T-cell (primary cell): ENCODE measurements at regions not wholly inside any gene's neighbourhood (a gene's known extent, or its start where the extent isn't known, plus 50 kb on each side); places are given as distances from the start of the nearest gene placed in this dataset.

Experiments
- ATAC-seq, 4 experiments: fragments of 200-7000 bp in 3 of 4; fragments of 150-1000 bp in 1 of 4; cut with Tn5 transposase; replicated peaks in 1 of 4; 1 replicate in 3 of 4; 2 replicates in 1 of 4; pipeline ENCODE4 v1.10.0; 2021; ENCODE audit warnings: moderate library complexity in 3 of 4, mild to moderate bottlenecking in 2 of 4, moderate number of reproducible peaks in 1 of 4
- CTCF ChIA-PET, 2 donors: fragments of 300-600 bp; sonication (Branson Sonifier 250); formaldehyde crosslinking; loops; one replicate each; lab custom pipeline; 2022; ENCODE audit warnings: antibody characterized with exemption in 2 of 2; lab: Charles Lee
- POLR2A ChIA-PET, 2 donors: fragments of 300-600 bp; sonication (Branson Sonifier 250); formaldehyde crosslinking; loops; one replicate each; lab custom pipeline; 2022; ENCODE audit warnings: antibody characterized with exemption in 2 of 2; lab: Charles Lee
- DNase-seq, 35 experiments: peaks; one replicate each; pipeline versions ENCODE4 v3.0.0 to v3.0.0-alpha.2; 2013 to 2023
- H3K27ac ChIP-seq: one replicate; pipeline ENCODE4 v1.5.1; 2013; ENCODE audit warnings: low read length
- H3K27me3 ChIP-seq, 2 experiments: replicated peaks in 1 of 2; 1 replicate in 1 of 2; 2 replicates in 1 of 2; pipeline versions ENCODE4 v1.6.1 to v1.7.0; 2013; ENCODE audit warnings: low read length in 1 of 2, mixed read lengths in 1 of 2; ENCODE audit not compliant: control insufficient read depth in 2 of 2, insufficient read depth in 2 of 2; ENCODE audit errors: extremely low read depth in 1 of 2
- H3K36me3 ChIP-seq, 2 donors: 1 replicate in 1 of 2; 2 replicates in 1 of 2; pipeline versions ENCODE4 v1.6.1 to v1.7.0; 2013; ENCODE audit warnings: low read length in 1 of 2; ENCODE audit not compliant: control insufficient read depth in 2 of 2, insufficient read depth in 1 of 2; ENCODE audit errors: extremely low read depth in 1 of 2
- H3K4me1 ChIP-seq, 2 experiments: 1 replicate in 1 of 2; 2 replicates in 1 of 2; pipeline versions ENCODE4 v1.6.1 to v1.7.0; 2013; ENCODE audit warnings: low read length in 2 of 2, mixed read lengths in 1 of 2; ENCODE audit not compliant: insufficient read depth in 2 of 2, control insufficient read depth in 1 of 2; ENCODE audit errors: extremely low read depth in 1 of 2
- H3K4me3 ChIP-seq, 2 donors: 1 replicate in 1 of 2; 2 replicates in 1 of 2; pipeline versions ENCODE4 v1.5.1 to v1.7.0; 2013; ENCODE audit warnings: mild to moderate bottlenecking in 2 of 2, low read length in 1 of 2, moderate library complexity in 1 of 2; ENCODE audit not compliant: control insufficient read depth in 1 of 2; ENCODE audit errors: extremely low read depth in 1 of 2
- H3K9me3 ChIP-seq: 2 replicates; pipeline ENCODE4 v1.7.0; 2013
- H3K27ac Mint-ChIP-seq, 2 donors: one replicate each; pipeline ENCODE4 v1.8.0; 2020 to 2021; ENCODE audit warnings: mild to moderate bottlenecking in 2 of 2, mixed read lengths in 2 of 2
- H3K27me3 Mint-ChIP-seq, 2 donors: one replicate each; pipeline ENCODE4 v1.8.0; 2021 to 2022; ENCODE audit warnings: mixed read lengths in 2 of 2
- H3K36me3 Mint-ChIP-seq: one replicate; pipeline ENCODE4 v1.8.0; 2021; ENCODE audit warnings: mixed read lengths
- H3K4me1 Mint-ChIP-seq, 3 donors: one replicate each; pipeline ENCODE4 v1.8.0; 2020 to 2022; ENCODE audit warnings: mixed read lengths in 3 of 3, mild to moderate bottlenecking in 1 of 3
- H3K4me3 Mint-ChIP-seq, 3 donors: one replicate each; pipeline ENCODE4 v1.8.0; 2020 to 2022; ENCODE audit warnings: mild to moderate bottlenecking in 3 of 3, mixed read lengths in 3 of 3, moderate library complexity in 3 of 3
- H3K9me3 Mint-ChIP-seq, 3 donors: one replicate each; pipeline ENCODE4 v1.8.0; 2020 to 2022; ENCODE audit warnings: mixed read lengths in 3 of 3
- WGBS: methylation state at CpG from one replicate; pipeline ENCODE4 v1.1.5; 2013; ENCODE audit warnings: missing lambda C conversion rate; ENCODE audit not compliant: insufficient coverage; 5-methylcytosine and 5-hydroxymethylcytosine counted together

DNA sequence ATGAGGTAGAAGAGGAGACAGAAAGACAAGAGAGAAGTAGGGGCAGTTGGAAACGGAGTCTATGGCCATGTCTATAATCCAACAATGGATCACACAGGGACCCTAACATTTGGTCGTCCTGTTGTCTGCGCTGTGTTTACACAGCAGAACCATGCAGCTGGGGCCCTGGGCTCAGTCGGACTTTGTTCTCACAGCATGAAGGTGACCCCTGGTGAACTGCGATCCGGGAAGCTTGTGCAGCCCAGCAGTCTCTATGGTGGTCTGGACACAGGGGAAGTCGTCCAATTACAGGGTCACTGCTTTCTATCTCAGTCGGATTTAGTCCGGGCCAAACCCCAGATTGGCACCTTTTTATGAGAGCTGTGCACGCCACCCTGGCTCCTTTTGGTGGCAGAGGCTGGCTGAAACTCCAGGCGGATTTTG lies 153.6 kb downstream of the FOXA2 start:
- Mint-ChIP-seq H3K27ac (no peak overlapping the region), H3K36me3 (no peaks in the 10 kb centered on the region), H3K27me3 (no peaks in the 10 kb centered on the region), H3K4me3 (no peak overlapping the region), H3K4me1 (no peaks in the 10 kb centered on the region), H3K9me3 (peaks cover 0 to 5% (median 4%) of the 10 kb centered on the region in 3 donors)
- Histone ChIP-seq H3K4me3 (no peak overlapping the region), H3K36me3 (no peaks in the 10 kb centered on the region), H3K27ac (no peak overlapping the region), H3K9me3 (peaks cover 2% of the 10 kb centered on the region), H3K27me3 (no peaks in the 10 kb centered on the region), H3K4me1 (no peaks in the 10 kb centered on the region)
- ATAC-seq (no peak), DNase-seq (no peak)
- CTCF ChIA-PET: no interaction called here
- 75% methylated on average over 11 of the region's 11 CpGs for WGBS
- POLR2A ChIA-PET: no interaction called here

GRCh38 chr20:22430154-22430745 lies 154.1 kb downstream of the FOXA2 start:
- 59% methylated on average over 8 of the region's 15 CpGs for WGBS
- Mint-ChIP-seq H3K4me3 (no peak overlapping the region), H3K4me1 (no peaks in the 10 kb centered on the region), H3K36me3 (no peaks in the 10 kb centered on the region), H3K27me3 (no peaks in the 10 kb centered on the region), H3K27ac (no peak overlapping the region), H3K9me3 (peaks cover 0 to 5% (median 4%) of the 10 kb centered on the region in 3 donors)
- CTCF ChIA-PET: no interaction called here
- no peak overlapping the region for H3K27ac ChIP-seq
- POLR2A ChIA-PET: no interaction called here
- peaks cover 2% of the 10 kb centered on the region for H3K9me3 ChIP-seq
- no peak for ATAC-seq
- no peak for DNase-seq
- H3K36me3 ChIP-seq: no peaks in the 10 kb centered on the region
- H3K27me3 ChIP-seq: no peaks in the 10 kb centered on the region
- no peak overlapping the region for H3K4me3 ChIP-seq
- H3K4me1 ChIP-seq: no peaks in the 10 kb centered on the region

- no peak overlapping the region for H3K27ac Mint-ChIP-seq
- Histone ChIP-seq H3K27ac (no peak overlapping the region), H3K36me3 (no peaks in the 10 kb centered on the region), H3K4me3 (no peak overlapping the region), H3K9me3 (peaks cover 2% of the 10 kb centered on the region), H3K27me3 (no peaks in the 10 kb centered on the region), H3K4me1 (no peaks in the 10 kb centered on the region)
- DNase-seq (no peak), ATAC-seq (no peak)
- H3K4me3 Mint-ChIP-seq: no peak overlapping the region
- POLR2A ChIA-PET: interaction anchor here in 1 of 2 donors (0.6 kb wide), 1 partner anchor 38 kb away, joined by 3 read pairs; no protein-coding TSS in a partner anchor
- H3K27me3 Mint-ChIP-seq: no peaks in the 10 kb centered on the region
- no peaks in the 10 kb centered on the region for H3K36me3 Mint-ChIP-seq
- H3K9me3 Mint-ChIP-seq: peaks cover 0 to 5% (median 4%) of the 10 kb centered on the region in 3 donors
- no peaks in the 10 kb centered on the region for H3K4me1 Mint-ChIP-seq
- 89% methylated on average over 7 of the region's 10 CpGs for WGBS
- CTCF ChIA-PET: no interaction called here
Observed at GRCh38 chr20:22429175-22430153, 154.9 kb downstream of the FOXA2 start.

- CTCF ChIA-PET: no interaction called here
- Histone ChIP-seq H3K27me3 (no peaks in the 10 kb centered on the region), H3K36me3 (no peaks in the 10 kb centered on the region), H3K4me3 (no peak overlapping the region), H3K27ac (no peak overlapping the region), H3K9me3 (no peaks in the 10 kb centered on the region), H3K4me1 (no peaks in the 10 kb centered on the region)
- Mint-ChIP-seq H3K9me3 (peaks cover 0 to 7% (median 5%) of the 10 kb centered on the region in 3 donors), H3K36me3 (no peaks in the 10 kb centered on the region), H3K27me3 (no peaks in the 10 kb centered on the region), H3K27ac (no peak overlapping the region), H3K4me3 (no peak overlapping the region), H3K4me1 (no peaks in the 10 kb centered on the region)
- DNase-seq: no peak
- POLR2A ChIA-PET: no interaction called here
- no peak for ATAC-seq
- no CpG with 5 or more reads among the region's 3 CpGs for WGBS
Observed at GRCh38 chr20:22428051-22428450, 156.3 kb downstream of the FOXA2 start.

DNA sequence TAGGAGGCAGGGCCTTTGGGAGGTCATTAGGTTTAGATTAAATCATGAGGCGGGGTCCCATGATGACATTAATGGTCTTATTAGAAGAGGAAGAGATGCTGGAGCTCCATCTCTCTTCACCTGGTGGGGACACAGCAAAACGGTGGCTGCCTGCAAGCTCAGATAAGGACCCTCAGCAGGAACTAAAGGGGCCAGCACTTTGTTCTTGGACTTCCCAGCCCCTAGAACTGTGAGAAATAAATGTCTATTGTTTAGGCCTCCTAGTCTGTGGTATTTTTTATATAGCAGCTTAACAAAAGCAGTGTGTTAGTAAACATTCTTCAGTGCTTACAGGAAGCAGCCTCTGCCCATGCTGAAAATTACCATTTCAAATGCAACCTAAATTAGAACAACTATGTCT lies 157.6 kb downstream of the FOXA2 start:
- Mint-ChIP-seq H3K27ac (no peak overlapping the region), H3K4me1 (no peaks in the 10 kb centered on the region), H3K36me3 (no peaks in the 10 kb centered on the region), H3K27me3 (no peaks in the 10 kb centered on the region), H3K9me3 (peaks cover 0 to 7% (median 5%) of the 10 kb centered on the region in 3 donors), H3K4me3 (no peak overlapping the region)
- no peaks in the 10 kb centered on the region for H3K36me3 ChIP-seq
- ChIA-PET CTCF (no interaction called here), POLR2A (no interaction called here)
- H3K9me3 ChIP-seq: no peaks in the 10 kb centered on the region
- no peak for DNase-seq
- H3K4me3 ChIP-seq: no peak overlapping the region
- H3K27ac ChIP-seq: no peak overlapping the region
- no peaks in the 10 kb centered on the region for H3K27me3 ChIP-seq
- WGBS: 80% methylated on average over 1 of the region's 2 CpGs
- ATAC-seq: no peak
- H3K4me1 ChIP-seq: no peaks in the 10 kb centered on the region

DNA sequence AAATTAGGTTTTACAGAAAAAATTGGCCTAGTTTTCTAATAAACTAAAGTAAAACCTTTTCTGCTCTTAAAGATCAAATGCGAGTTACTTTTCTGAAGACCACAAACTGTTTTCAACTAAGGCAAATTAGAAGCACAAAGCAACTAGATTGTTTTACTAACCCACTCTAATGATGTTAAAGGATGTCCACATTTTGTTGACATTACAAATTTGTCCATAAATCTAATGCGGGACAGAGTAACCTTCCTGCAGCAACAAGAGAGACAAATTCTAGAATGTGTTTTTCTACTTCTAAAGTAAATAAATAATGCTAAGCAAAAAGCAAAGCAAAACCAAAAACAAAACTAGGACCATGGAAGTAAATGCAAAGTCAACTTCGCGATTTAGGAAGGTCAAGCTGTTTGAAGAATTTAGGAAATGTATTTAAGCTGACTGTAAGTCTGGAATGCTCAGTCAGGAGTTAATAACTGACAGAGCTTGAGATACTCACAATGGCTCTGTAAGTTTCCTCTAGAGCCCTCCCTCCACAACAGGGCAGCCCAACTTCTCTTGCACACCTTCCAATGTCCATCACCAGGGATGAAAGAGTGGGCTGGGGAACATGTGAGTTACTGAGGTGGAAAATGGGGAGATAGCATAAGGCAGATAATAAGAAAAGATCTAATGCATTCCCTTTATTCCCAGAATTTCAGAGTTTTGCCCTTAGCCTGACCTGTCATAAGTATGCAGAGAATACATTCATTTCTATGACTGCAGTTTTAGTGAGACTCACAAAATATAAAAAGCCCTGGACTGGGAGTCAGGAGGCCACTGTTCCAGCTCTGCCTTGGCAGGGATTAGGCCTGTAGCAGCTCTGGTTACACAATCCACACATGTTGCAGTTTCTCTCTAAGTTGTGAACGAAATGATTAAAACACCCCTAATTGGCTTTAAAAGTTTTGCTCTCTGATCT lies 158.8 kb downstream of the FOXA2 start:
- H3K36me3 Mint-ChIP-seq: no peaks in the 10 kb centered on the region
- H3K27me3 Mint-ChIP-seq: no peaks in the 10 kb centered on the region
- Histone ChIP-seq H3K27ac (no peak overlapping the region), H3K4me1 (no peaks in the 10 kb centered on the region), H3K27me3 (no peaks in the 10 kb centered on the region), H3K9me3 (no peaks in the 10 kb centered on the region), H3K4me3 (no peak overlapping the region), H3K36me3 (no peaks in the 10 kb centered on the region)
- H3K27ac Mint-ChIP-seq: no peak overlapping the region
- DNase-seq (no peak), ATAC-seq (no peak)
- ChIA-PET CTCF (no interaction called here), POLR2A (no interaction called here)
- 33% methylated on average over 1 of the region's 5 CpGs for WGBS
- no peaks in the 10 kb centered on the region for H3K4me1 Mint-ChIP-seq
- H3K9me3 Mint-ChIP-seq: peaks cover 0 to 7% (median 5%) of the 10 kb centered on the region in 3 donors
- no peak overlapping the region for H3K4me3 Mint-ChIP-seq
